Prostate gland (tissue), 2 donors: ENCODE measurements at regions not wholly inside any gene's neighbourhood (a gene's known extent, or its start where the extent isn't known, plus 50 kb on each side); places are given as distances from the start of the nearest gene placed in this dataset.

Experiments used
- POLR2A ChIP-seq: fragments of 450-650 bp; IDR thresholded peaks from one replicate; pipeline ENCODE4 v1.6.1; 2016; ENCODE audit warnings: antibody characterized with exemption, mild to moderate bottlenecking
- POLR2AphosphoS5 ChIP-seq: sonication (generic); formaldehyde crosslinking; IDR thresholded peaks from one replicate; pipeline ENCODE4 v1.6.1; 2017; ENCODE audit warnings: antibody characterized with exemption
- TF ChIP-seq, protein P1 (sequence below), 4 experiments: fragments of 200-600 bp in 2 of 4; fragments of 450-650 bp in 2 of 4; sonication (generic) in 2 of 4; IDR thresholded peaks; 1 replicate in 3 of 4; 2 replicates in 1 of 4; pipeline ENCODE4 v1.5.1; 2016 to 2019; ENCODE audit warnings: antibody characterized with exemption in 4 of 4, mild to moderate bottlenecking in 2 of 4, moderate library complexity in 2 of 4

- TF ChIP-seq, protein P1, sequence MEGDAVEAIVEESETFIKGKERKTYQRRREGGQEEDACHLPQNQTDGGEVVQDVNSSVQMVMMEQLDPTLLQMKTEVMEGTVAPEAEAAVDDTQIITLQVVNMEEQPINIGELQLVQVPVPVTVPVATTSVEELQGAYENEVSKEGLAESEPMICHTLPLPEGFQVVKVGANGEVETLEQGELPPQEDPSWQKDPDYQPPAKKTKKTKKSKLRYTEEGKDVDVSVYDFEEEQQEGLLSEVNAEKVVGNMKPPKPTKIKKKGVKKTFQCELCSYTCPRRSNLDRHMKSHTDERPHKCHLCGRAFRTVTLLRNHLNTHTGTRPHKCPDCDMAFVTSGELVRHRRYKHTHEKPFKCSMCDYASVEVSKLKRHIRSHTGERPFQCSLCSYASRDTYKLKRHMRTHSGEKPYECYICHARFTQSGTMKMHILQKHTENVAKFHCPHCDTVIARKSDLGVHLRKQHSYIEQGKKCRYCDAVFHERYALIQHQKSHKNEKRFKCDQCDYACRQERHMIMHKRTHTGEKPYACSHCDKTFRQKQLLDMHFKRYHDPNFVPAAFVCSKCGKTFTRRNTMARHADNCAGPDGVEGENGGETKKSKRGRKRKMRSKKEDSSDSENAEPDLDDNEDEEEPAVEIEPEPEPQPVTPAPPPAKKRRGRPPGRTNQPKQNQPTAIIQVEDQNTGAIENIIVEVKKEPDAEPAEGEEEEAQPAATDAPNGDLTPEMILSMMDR (IDR thresholded peaks at IDR 0.05) = no peak
- TF ChIP-seq POLR2AphosphoS5 (no peak), POLR2A (no peak)
These were observed 590.9 kb upstream of the MGMT start for GRCh38 chr10:128875956-128876736.
